NAMALWA (cell line): ENCODE measurements at regions not wholly inside any gene's neighbourhood (a gene's known extent, or its start where the extent isn't known, plus 50 kb on each side); places are given as distances from the start of the nearest gene placed in this dataset.

Experiments used
- DNase-seq: peaks from one replicate; pipeline ENCODE4 v3.0.0-alpha.2; 2015; ENCODE audit warnings: low spot score

DNA sequence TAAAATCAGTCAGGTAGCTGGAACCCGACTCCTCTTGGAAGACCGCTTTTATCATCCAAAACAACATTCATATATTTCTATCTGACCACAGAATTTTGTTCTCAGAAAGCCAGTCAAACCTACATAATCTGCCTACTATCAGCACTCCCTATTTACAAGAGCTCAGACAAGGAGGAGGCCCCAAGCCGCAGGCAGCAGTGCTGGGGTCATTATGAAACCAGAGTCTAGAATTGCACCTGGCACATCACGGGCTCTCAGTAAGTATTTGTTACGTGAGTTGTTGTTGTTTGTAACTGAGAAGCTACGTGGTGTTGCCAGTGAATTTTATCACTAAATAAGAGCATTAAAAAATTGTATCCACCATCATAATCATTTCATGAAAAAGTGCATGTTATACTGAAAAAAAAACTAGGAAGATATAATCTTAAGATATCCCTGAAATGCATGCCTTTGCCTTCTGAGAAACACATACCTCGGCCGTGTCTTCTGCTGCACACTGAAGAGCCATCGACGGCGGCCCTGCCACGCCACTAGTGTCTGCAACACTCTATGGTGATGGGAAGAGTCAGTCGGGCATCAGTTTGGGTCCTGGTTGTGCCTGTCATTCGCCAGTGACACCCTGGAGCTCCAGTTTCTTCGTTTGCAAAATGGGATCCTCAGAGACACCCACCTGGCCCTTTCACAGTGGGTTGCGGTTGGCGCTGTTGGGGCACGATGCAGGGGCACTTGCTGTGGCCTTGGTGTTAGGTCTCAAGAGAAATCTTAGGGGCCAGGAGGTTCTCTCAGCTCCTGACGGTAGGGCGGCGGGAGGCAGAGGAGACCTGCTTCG is 505.9 kb downstream of the EIPR1 start:
- DNase-seq = no peak

- DNase-seq = no peak
Measured at GRCh38 chr2:2870106-2870505, 507.5 kb downstream of the EIPR1 start.

DNA sequence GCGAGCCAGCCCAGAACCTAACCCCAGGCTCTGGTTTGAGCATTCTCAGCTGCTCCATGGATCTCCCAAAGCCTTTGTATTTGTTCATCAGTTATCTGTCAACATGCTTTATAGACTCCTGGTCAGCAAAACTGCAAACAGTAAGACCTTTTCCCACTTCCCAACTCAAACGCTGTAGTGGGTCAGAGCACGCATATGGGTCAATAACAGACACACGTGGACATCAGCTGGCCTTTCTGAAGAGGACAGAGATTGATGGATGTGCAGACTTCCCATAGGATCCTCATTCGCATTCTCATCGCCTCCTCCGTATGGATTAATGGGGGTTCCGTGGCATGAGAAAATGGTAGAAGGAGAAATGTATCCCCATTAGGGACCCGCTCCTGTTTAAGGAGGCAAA is 508.1 kb downstream of the EIPR1 start:
- DNase-seq = no peak

GRCh38 chr2:2868085-2868484 is 509.5 kb downstream of the EIPR1 start:
- DNase-seq = no peak

DNA sequence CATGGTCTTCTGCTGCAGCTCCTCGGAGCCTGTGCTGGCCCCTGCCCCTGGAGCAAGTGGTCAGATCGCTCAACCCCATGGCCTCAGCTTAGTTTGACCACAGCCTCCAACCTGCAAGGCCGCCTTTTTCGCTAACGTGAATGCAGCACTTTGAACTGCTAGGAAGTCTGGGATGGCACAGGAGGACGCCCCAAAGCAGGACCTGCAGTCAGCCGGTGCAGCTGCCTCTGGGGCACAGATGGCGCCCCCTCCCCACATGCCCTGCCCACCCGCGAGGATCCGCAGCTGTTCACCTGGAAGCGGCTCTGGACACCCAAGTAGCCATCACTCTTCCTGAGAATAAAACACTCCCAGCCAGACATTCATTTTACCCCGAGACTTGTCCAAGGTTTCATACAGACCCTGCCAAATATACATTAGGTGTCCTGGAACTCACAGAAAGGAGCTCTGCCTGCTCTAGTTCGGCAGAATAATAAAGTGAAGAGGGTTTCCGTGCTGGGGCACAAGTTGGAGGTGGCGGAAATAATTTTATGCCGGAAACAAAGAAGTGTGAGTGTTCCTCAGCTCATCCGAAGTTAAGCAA is 510.1 kb downstream of the EIPR1 start:
- DNase-seq = no peak

- no peak for DNase-seq
Measured at GRCh38 chr2:2866459-2866858, 511.2 kb downstream of the EIPR1 start.

DNA sequence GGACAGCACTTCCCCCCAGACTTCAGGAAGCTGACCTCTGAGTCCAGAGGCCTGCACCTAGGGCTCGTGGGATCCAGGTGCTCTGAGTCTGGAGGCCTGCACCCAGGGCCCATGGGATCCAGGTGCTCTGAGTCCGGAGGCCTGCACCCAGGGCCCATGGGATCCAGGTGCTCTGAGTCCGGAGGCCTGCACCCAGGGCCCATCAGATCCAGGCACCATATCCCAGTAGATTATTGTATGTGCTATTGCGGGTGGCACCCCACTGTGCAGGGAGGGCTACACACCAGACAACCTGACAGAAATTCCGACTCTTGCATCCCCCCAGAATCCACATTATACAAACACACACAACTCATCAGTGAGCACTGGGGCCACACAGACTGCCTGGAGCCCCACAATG is 515.2 kb downstream of the EIPR1 start:
- DNase-seq = no peak

DNA sequence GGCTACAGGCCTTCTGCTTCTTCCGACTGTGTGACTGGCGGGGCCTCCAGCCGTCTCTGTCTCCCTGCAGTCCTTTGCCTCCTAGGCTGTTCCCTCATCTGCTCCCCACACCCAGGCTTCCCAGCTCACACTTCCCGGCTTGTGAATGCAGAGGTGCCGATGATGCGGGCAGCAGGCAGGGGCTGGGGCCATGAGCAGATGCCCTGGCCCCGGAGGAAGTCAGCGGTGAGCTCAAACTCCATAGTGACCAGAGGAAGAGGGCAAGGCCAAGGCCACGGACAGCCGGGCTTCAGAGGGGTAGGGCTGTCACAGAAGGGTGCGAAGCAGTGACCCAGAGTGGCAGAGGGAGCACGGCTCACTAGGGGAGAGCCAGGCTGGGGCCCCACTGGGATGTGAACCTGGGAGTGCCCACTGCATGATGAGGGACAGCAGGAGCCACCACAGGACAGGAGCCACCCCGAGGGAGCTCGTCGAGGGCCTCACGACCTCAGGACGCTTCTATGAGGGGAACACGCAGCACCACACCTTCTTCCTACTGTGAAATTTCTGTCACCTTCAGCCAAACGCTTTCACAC is 515.9 kb downstream of the EIPR1 start:
- no peak for DNase-seq

DNA sequence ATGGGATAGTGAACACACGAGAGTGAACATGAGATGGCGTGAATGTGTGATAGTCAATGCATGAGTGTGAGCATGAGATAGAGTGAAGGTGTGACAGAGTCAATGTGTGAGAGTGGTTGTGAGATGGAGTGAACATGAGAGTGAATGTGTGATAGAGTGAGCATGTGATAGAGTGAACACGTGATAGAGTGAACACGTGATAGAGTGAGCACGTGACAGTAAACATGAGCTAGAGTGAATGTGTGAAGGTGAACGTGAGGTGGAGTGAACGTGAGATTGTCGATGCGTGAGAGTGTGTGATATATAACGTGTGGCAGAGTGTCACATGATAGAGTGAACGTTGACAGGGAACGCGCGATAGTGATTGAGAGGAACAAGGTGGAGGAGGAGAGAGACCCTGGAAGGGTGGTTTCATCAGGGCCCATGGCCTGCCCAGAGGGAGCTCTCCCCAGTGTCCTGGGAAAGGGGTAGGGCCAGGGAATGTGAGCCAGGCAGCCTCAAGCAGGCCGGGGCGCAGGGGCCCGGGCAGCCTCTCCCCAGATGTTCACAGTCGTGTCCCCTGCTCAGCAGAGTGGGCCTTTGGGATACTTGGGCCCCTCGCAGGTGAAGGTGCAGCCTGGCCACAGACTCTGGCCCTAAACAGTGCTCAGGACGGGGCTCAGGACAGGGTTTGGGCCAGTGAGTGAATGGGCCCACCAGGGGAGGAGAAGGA is 516.9 kb downstream of the EIPR1 start:
- no peak for DNase-seq

DNA sequence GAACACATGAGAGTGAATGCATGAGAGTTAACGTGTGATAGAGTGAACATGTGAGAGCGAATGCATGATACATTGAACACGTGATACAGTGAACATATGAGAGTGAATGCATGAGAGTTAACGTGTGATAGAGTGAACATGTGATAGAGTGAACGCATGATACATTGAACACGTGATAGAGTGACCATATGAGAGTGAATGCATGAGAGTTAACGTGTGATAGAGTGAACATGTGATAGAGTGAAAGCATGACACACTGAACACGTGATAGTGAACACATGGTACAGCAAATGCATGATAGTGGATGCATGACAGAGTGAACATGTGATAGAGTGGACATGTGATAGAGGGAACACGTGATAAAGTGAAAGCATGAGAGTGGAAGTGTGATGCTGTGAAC is 517.9 kb downstream of the EIPR1 start:
- no peak for DNase-seq

GRCh38 chr2:2859164-2859563 is 518.5 kb downstream of the EIPR1 start:
- DNase-seq = no peak

GRCh38 chr2:2856723-2857415 is 520.7 kb downstream of the EIPR1 start:
- no peak for DNase-seq

DNA sequence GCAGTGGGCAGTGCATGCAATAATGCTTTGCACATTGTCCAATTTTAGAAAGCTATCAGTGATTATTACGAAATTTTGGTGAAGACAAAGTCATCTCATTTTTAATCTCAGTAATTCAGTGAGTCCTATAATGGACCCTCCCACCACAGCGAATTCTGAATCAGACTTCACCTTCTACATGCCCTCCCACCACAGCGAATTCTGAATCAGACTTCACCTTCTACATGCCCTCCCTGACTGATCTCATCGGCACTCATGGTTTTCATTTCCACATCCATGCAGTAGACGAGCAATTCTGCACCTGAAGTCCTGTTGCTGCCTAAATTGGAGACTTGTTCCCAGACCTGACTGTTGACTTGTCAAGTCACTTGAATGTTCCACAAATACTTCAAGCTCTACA is 522.3 kb downstream of the EIPR1 start:
- no peak for DNase-seq

- no peak for DNase-seq
Measured at GRCh38 chr2:2853346-2853745, 522.3 kb upstream of the MYT1L start.

- DNase-seq = no peak
Measured at GRCh38 chr2:2851806-2852777, 521.0 kb upstream of the MYT1L start.

DNA sequence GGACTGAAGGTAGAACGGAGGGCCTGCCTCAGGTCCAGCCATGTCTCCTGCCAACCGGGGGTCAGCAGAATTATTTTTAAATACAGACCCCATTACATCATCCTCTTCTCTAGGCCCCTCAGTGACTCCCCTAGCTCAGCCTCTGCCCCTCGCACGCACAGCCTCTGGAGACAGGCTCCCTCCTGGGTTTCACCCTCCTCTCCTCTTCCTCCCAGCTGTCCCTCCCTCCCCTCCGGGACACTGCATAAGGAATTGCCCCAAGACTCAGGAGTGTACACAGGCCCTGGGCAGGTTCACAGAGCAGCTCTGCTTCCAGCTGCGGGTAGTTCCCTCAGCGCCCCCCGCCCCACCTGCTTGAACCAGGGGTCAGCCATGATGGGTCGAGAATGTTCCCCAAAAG is 520.2 kb upstream of the MYT1L start:
- no peak for DNase-seq

DNA sequence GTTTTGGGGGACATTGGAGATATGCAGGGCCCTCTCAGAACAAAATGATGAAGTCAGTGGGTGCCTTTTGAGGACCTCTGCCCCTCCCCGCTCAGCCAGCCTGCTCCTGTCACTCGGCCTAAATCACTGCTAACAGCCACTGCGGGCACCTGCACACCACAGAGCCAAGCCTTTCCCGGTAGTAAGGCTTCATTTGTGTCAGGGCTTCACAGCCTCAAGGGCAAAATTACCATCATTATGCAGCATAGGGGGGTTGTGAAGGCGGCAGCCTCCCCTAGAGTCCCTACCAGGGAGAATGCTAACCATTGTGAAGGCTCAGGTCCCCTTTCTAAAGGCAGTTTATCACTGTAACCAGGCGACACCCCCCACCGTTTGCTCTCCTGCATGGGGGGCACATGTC is 519.8 kb upstream of the MYT1L start:
- no peak for DNase-seq

- no peak for DNase-seq
Measured at GRCh38 chr2:2850218-2850755, 519.2 kb upstream of the MYT1L start.

DNA sequence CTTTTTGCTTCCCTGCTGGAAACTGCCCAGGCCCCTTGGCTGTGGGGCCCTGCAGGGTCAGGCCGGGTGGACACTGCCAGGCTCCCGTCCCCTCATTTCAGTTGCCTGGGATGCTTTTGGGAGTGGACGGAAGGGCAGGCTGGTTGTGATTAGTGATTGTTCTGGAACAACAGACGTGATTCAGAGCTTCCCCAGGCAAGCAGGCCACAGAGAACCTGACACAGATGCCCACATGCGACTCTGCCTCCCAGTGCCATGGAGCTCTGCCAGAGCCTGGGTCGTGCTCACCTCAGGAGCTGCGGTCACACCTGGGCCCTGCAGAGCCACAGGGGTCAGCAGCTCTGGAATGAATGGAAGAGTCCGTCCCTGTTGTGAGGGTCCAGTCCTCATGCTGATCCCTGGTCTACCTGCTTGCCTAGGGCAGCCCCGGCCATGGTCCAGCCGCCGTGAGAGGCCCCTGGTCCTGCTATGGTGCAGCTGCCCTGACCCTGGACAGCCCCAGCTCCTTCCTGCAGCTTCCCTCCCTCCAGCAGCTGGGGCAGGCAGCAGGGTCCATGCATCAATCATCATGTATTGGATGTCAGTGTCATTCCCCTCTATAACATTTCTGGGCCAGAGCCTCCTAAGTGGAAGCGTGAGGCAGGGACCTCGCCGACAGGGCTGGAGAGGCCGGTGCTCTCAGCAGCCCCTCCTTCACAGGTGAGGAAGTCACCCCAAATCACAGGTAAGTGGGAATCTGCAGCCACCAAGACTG is 518.6 kb upstream of the MYT1L start:
- DNase-seq = no peak
